ENCODE measurements at regions not wholly inside any gene's neighbourhood (a gene's known extent, or its start where the extent isn't known, plus 50 kb on each side); places are given as distances from the start of the nearest gene placed in this dataset.
"Not testable (repeated sequence)": the region's sequence is repeated elsewhere in the genome, so short reads cannot be mapped to it uniquely, and the experiment has no call there.

- no peak for DNase-seq (ENCODE audit: low read depth in 2 of 2)
These were observed 463.4 kb upstream of the ZNF507 start for GRCh38 chr19:31881988-31882387.

GRCh38 chr19:31882709-31883108 lies 462.7 kb upstream of the ZNF507 start:
- no peak for DNase-seq (ENCODE audit: low read depth in 2 of 2)

DNA sequence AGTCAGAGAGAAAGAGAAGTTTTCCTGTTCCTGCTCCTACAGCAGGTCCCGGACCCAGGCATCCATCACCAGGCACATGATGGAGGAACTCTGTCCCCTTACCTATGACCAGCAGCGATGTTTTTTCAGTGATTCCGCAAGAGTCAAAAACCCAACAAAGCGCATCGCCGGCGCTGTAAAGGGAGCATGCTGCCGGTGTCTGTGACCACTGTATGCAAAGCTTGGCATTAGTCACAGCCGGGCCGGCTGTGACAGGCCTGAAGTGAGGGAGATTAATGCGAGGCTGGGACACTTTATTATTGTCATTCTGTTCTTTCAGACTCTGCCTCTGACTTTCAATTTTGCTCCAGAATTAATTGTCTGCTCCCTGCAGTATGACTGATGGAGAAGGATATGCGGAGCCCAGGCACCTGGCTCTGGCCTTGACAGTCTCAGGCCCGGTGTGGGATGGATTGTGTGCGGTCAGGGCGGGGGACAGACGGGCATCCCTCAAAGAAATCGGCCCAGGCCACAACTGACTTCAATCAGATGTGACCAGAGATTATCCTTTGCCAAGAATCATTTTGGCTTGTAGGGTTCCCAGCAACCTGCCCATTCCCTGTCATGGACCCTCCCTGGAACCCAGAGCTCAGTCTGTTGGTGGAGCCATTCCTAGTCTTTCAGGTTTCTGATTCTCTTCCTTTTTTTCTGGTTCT lies 462.0 kb upstream of the ZNF507 start:
- no peak for DNase-seq (ENCODE audit: low read depth in 2 of 2)

DNA sequence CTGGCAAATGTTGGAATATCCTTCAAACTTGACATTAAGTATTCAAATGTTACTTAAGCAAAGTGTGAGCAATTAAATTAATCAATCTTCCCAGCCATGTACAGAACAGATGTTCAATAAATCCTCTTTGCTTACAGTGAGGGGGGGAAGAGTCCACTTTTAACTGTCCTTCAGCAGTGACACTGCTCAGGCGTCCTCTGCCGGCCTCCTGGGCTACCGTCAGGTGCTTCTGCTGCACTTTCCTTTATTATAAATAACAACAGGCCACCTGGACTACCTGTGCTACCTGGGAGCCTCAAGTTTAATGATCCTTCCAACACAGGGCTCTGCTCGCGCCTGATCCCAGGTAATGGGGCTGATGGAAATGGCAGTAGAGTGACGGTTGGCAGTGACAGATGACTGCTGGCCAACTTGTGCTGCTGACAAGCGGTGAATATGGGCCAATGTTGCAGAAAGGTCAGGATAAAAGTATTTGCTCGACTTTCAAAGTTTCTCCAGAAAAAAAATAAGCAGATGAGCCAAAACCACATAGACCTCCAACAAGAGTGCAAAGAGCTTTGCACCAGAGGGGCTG lies 460.0 kb upstream of the ZNF507 start:
- DNase-seq (ENCODE audit: low read depth in 2 of 2) = no peak

- no peak for DNase-seq (ENCODE audit: low read depth in 2 of 2)
These were observed 455.2 kb upstream of the ZNF507 start for GRCh38 chr19:31890230-31890629.

- DNase-seq (ENCODE audit: low read depth in 2 of 2) = no peak
These were observed 453.4 kb upstream of the ZNF507 start for GRCh38 chr19:31892060-31892459.

DNA sequence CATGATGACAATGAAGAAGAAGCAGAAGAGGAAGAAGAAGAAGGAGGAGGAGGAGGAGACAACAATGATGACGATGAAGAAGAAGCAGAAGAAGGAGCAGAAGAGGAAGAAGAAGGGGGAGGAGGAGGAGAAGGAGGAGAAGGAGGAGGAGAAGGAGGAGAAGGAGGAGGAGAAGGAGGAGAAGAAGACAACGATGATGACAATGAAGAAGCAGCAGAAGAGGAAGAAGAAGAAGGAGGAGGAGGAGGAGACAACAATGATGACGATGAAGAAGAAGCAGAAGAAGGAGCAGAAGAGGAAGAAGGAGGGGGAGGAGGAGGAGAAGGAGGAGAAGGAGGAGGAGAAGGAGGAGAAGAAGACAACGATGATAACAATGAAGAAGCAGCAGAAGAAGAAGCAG lies 451.9 kb upstream of the ZNF507 start:
- not testable (repeated sequence) for DNase-seq (ENCODE audit: low read depth in 2 of 2)

GRCh38 chr19:31894451-31894850 lies 451.0 kb upstream of the ZNF507 start:
- DNase-seq (ENCODE audit: low read depth in 2 of 2) = no peak

GRCh38 chr19:31897292-31897691 lies 448.1 kb upstream of the ZNF507 start:
- DNase-seq (ENCODE audit: low read depth in 2 of 2) = no peak

DNA sequence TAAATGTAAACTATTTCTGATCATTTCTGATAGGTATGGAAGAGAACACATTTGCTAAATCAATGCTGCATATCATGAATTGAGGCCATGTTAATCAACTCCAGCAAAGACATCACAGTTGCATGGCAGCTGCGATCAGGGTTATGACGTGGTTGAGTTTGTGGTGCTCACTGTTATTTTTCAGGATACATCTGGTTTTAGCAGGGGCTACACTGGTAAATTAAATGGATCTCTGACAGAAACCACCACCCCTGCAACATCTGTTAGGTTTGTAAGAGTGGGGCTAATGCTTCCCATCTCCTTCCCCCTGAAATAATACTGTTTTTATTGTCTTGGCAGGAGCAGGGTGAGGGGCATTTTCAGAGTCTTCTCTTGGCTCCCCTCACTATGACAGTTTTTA lies 444.4 kb upstream of the ZNF507 start:
- DNase-seq (ENCODE audit: low read depth in 2 of 2) = no peak

DNA sequence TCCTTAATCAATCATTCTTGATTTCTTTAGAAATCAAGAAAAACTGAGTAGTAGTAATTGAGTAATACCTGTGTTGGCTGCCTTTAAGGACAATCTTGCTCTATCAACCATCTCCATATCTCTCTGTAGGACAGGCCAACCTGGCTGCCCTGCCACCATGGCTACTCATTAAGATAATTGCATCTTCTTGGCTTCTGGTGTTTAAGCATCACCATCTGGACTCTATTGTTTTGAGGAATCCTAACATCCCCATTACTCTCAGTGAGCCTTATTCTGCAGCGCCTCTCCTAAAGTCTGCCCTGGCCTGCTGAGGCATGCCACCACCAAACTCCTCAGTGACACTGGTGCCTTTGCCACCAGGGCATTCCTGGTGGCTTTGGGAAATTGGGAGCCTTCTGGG lies 442.6 kb upstream of the ZNF507 start:
- DNase-seq (ENCODE audit: low read depth in 2 of 2) = no peak

- DNase-seq (ENCODE audit: low read depth in 2 of 2) = no peak
These were observed 441.4 kb upstream of the ZNF507 start for GRCh38 chr19:31903979-31904378.

DNA sequence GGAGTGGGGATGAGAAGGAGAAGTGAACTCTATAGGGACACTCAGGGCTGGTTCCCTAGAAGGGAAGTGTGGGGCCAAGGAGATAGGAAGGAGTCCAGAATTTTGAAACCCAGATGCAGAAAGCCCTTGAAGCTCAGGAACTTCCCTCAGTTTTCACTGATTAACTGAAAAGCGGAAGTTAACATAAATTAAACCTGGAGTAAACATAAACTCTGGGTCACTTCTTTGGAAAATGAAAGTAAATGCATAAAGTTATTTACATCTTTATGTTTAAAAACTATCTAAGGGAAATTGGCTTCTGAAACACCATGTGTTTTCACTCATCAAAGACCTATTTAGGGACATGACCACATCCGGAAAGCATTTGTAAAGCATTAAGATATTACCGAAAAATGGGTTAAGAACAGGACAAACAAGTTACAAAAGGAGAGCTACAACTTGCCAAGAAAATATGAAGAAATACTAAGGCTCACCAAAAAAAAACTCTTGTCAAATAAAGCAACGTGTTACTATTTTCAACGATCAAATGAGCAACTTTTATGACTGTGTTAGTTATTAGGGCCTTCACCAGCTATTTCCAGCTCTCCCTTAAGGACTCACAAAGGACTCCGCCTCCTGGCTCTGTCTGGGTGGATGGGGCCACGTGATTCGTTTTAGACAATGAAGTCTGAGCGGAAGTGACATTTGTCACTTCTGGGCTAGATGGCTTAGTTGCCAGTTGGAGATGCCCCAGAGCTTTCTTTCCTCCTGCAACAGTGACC lies 439.1 kb upstream of the ZNF507 start:
- DNase-seq (ENCODE audit: low read depth in 2 of 2) = no peak

DNA sequence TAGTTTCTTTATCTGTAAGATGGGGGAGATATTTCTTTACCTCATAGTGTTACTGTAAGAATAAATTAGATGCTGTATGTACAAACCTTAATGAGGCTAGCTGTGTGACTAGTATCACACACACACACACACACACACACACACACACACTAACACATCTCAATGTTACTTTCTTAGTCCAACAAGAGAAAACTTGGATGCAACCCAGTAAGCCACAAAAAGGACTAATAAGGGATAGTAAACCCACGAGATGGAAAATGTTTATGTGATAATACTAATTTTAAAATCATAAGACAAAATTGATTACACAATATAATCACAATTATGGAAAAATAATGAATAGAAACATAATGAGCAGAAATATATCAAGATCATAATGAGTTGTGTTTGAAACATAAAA lies 437.7 kb upstream of the ZNF507 start:
- no peak for DNase-seq (ENCODE audit: low read depth in 2 of 2)

GRCh38 chr19:31908080-31908479 lies 437.3 kb upstream of the ZNF507 start:
- no peak for DNase-seq (ENCODE audit: low read depth in 2 of 2)

DNA sequence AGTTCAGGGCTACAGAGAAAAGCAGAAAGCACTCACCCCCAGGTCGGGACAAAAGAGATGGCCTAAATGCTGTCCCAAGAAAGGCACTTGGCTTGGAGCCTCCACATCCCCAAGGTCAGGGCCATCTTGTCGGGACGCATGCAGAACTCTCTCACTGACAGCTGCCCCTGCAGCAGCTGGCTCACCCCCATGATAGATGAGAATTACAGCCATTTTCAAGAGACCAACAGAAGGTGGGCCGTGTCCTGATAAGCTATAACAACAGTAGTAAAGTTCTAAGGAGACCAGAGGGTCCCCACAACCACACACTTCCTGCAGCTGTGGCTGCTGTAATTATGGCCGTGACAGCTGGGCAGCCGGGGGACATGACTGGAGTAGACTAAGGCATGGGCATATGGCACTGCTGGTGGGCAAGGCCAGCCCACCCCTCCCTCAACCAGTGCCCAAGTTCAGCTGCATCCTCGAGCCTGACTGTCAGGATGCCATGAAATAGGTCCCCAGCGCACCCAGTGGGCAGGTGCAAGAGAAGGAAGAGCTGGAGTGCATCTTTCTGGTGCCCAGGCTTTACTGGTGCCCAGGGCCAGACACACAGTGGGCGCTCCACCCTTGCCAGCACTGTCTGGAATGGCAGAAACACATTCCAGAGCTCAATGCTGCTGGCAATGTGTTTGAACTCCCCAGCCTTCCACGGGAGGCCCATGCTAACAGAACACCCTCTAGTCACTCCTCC lies 436.7 kb upstream of the ZNF507 start:
- no peak for DNase-seq (ENCODE audit: low read depth in 2 of 2)

GRCh38 chr19:31910224-31910623 lies 435.2 kb upstream of the ZNF507 start:
- DNase-seq (ENCODE audit: low read depth in 2 of 2) = no peak

GRCh38 chr19:31911577-31911976 lies 433.8 kb upstream of the ZNF507 start:
- DNase-seq (ENCODE audit: low read depth in 2 of 2) = no peak

DNA sequence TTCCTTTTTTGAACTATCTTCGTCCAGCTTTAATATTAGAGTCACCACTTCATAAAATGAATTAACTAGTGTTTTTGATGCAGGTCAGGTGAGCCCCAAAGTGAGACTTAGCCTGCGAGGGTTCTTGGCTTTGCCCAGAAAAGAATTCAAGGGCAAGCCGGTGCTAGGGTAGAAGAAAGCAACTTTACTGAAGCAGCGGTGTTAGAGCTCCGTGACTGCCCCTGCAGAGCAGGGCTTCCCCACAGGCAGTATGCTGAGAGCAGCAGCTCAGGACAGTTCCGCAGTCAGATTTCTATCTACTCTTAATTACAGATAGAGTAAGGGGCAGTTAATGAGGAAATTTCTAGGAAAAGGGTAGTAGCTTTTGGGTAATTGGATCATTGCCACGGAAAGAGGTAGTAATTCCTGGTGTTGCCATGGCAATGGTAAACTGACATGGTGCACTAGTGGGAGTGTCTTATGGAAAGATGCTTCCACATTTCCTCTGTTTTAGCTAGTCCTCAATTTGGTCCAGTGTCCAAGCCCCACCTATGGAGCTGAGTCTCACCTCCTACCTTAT lies 432.2 kb upstream of the ZNF507 start:
- no peak for DNase-seq (ENCODE audit: low read depth in 2 of 2)

- no peak for DNase-seq (ENCODE audit: low read depth in 2 of 2)
These were observed 415.0 kb upstream of the ZNF507 start for GRCh38 chr19:31930401-31930800.

GRCh38 chr19:31937983-31938382 lies 407.4 kb upstream of the ZNF507 start:
- no peak for DNase-seq (ENCODE audit: low read depth in 2 of 2)

DNA sequence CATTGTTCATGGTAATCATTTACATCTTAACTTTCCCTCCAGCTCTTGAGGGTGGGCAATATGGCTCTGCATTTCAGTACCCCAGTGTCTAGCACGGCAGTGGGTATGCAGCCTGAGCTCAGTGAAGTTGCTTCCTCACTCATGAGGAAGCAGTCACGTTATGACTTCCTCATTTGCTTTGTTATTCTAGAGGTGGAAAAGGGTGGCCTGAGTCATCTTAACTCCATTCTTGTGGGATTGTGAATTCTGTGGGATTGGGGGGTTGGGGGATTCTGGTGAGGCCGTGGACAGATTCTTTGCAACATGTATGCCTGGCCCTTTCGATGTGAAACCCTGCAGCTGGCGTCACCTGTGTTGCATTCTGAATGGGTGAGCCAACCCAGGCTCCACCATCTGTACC lies 406.7 kb upstream of the ZNF507 start:
- no peak for DNase-seq (ENCODE audit: low read depth in 2 of 2)

Measured in activated CD8-positive, alpha-beta memory T cell treated with anti-CD3 and anti-CD28 coated beads for 4 hours (primary cell).